ENCODE measurements at regions not wholly inside any gene's neighbourhood (a gene's known extent, or its start where the extent isn't known, plus 50 kb on each side); places are given as distances from the start of the nearest gene placed in this dataset.
"Not testable (repeated sequence)": the region's sequence is repeated elsewhere in the genome, so short reads cannot be mapped to it uniquely, and the experiment has no call there.

GRCh38 chr7:156050636-156051569, 238.6 kb upstream of the SHH start:
- no peak for DNase-seq

GRCh38 chr7:156049366-156049765, 237.1 kb upstream of the SHH start:
- no peak for DNase-seq

GRCh38 chr7:156046031-156046560, 233.8 kb upstream of the SHH start:
- DNase-seq = no peak

- no peak for DNase-seq
Observed at GRCh38 chr7:156043416-156044178, 231.3 kb upstream of the SHH start.

- no peak for DNase-seq
Observed at GRCh38 chr7:156041398-156041797, 229.1 kb upstream of the SHH start.

GRCh38 chr7:156039971-156040677, 227.9 kb upstream of the SHH start:
- DNase-seq = no peak

GRCh38 chr7:156039194-156039593, 226.9 kb upstream of the SHH start:
- DNase-seq = no peak

DNA sequence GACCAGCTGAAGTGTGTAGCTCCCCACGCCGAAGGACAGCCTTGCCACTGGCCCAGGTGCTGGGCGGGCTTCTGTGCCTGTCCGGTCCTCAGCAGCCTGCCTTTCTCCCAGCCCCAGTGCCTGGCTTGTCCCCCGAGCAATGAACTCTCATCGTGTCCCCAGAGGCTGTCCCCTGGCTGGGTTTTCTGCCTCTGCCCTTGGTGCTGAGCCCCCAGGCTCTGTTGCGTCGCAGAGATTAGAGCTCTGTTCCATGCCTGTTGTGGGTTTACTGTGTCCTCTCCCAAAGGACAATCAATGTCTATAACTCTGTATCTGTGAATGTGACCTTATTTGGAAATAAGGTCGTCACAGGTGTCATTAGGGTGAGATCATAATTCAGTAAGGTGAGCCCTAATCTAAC, 226.1 kb upstream of the SHH start:
- DNase-seq = no peak

DNA sequence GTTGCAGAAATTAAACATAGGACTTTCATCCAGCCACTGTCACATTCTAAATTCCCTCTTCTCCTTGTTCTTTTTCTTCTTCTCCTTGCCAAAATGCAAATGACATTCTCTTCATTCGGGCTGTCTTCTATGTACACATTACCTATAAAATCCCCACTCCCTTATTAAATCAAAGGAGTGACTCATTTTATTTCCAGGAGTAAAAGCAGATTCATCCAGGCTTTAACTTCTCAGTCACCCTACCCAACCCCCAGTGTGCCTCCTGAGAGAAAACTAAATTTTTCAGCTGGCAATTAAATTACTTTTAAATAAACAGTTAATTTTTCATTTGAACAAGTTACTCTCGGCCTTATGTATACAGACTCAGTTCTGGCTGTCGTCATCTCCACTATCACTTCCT, 223.9 kb upstream of the SHH start:
- DNase-seq = no peak

GRCh38 chr7:156035387-156035786, 223.1 kb upstream of the SHH start:
- DNase-seq = not testable (repeated sequence)

DNA sequence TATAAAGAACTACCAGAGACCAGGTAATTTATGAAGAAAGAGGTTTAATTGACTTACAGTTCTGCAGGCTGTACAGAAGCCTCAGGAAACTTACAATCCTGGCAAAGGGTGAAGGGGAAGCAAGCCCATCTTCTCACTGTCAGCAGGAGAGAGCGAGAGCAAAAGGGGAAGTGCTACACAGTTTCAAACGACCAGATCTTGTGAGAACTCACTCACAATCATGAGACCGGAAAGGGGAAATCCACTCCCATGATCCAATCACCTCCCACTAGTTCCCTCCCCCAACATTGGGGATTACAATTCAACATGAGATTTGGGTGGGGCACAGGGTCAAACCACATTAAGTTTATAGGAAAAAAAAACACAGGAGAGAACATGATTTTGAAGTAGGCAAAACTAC, 222.1 kb upstream of the SHH start:
- no peak for DNase-seq

DNA sequence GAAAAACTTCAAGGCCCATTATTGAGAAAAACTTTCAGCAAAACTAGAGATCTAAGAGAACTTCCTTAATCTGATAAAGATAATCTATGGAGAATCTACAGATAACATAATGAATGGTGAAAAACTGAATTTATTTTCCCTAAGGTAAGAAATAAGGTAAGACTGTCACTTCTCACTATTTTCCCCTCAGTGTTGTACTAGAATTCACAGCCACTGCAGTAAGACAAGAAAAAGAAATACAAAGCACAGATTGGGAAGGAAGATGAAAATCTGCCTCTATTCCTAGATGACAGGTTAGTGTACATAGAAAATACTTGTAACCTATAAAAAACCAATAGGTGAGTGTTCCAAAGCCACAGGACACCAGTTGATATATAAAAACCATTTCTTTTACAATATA, 220.7 kb upstream of the SHH start:
- DNase-seq = no peak

DNA sequence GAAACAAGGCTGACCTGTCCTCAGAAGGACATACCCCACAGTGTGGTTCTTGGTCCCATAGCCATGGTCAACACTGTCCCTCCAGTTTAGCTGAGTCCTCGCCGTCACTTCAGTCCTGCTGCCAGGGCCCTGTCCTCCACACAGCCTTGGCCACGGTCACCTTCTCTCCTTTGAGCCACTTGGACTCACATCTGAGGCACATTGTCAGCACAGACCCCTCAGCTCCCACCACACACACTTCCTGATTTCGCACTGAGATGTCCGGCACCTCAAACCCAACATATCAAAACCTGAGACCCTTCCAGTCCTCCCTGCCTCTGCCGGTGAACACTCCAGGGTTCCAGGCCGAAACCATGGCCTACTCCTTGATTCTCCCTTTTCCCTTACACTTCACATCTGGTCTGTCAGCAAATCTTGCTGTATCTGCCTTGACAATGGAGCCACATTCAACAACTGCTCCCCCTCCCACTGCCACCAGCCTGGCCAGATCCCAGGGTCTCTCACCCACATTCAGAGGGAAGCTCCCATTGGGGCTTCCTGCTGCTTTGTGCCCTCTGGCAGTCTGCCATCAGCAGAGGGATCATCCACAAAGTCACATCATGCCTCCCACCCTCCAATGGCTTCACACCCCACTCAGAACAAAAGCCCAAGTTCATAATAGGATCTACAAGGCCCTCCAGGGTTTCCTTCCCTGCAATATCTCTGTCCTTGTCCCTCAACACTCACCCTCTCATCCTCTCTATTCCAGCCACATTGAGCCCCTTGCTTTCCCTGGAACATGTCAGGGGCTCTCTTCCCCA, 219.6 kb upstream of the SHH start:
- no peak for DNase-seq

GRCh38 chr7:156029460-156030007, 217.3 kb upstream of the SHH start:
- DNase-seq = no peak

GRCh38 chr7:156028521-156028920, 216.3 kb upstream of the SHH start:
- DNase-seq = no peak

GRCh38 chr7:156027821-156028220, 215.6 kb upstream of the SHH start:
- DNase-seq = no peak

- no peak for DNase-seq
Observed at GRCh38 chr7:156026603-156027002, 214.3 kb upstream of the SHH start.

GRCh38 chr7:156026076-156026600, 213.9 kb upstream of the SHH start:
- no peak for DNase-seq

DNA sequence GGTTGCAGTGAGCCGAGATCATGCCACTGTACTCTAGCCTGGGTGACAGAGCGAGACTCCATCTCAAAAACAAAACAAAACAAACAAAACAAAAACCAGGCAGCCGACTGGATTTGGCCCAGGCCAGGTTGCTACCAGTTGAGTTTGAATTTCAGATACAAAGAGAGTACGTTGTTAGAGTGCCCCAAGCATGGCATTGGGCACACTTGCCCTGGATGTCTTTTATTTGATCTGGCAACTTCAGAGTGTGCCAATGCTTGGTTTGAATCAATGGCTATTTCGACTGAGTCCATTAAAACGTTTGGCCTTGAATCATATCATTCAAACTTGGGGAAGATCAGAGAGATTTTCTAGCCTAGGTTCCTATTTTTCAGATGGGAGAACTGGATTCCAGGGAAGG, 213.4 kb upstream of the SHH start:
- no peak for DNase-seq

GRCh38 chr7:156024201-156024600, 211.9 kb upstream of the SHH start:
- no peak for DNase-seq
